ENCODE measurements at regions not wholly inside any gene's neighbourhood (a gene's known extent, or its start where the extent isn't known, plus 50 kb on each side); places are given as distances from the start of the nearest gene placed in this dataset.
A peak's percentile ranks its signal among the peaks of the same experiment; 100 is the strongest.

DNA sequence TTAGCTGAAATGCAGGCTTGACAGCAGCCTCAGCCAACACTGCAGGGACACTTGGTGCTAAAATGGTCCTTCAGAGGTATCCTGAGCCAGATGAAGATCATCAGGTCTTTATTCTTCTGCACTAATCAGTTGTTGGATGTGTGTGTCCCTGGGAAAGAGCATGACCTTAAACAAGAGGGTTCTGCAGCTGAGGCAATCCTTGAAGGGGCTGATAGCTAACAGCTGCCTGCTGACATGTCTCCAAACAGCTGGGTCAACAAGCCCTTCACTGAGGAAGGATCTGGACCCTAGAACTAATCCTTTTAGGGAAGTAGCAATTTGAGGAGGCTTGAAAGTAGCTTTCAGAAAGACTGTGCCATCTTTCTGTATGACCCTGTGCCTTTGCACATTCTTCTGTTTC is 376.3 kb upstream of the ACTBL2 start:
- Histone ChIP-seq H2BK15ac (ENCODE audit: low read length) (no peak overlapping the region), H3K4ac (ENCODE audit: low read length) (no peak overlapping the region), H2BK12ac (ENCODE audit: low read length) (no peak overlapping the region), H3K4me1 (ENCODE audit: control insufficient read depth in 2 of 2, insufficient read depth in 1 of 2, low read depth in 1 of 2, low read length in 2 of 2) (peaks cover 2% of the 10 kb centered on the region in 2 donors), H4K8ac (ENCODE audit: low read depth, low read length) (no peak overlapping the region), H3K9me3 (replicated peaks in 1 of 2; ENCODE audit: control insufficient read depth in 2 of 2, insufficient read depth in 1 of 2, low read depth in 1 of 2, low read length in 2 of 2) (no peaks in the 10 kb centered on the region), H3K4me3 (ENCODE audit: low read length in 2 of 2) (no peak overlapping the region), H3K23ac (ENCODE audit: low read depth, low read length, poor library complexity) (no peak overlapping the region), H3K18ac (ENCODE audit: low read length) (no peak overlapping the region), H3K14ac (ENCODE audit: low read length) (no peak overlapping the region), H3K36me3 (replicated peaks in 1 of 2; ENCODE audit: control insufficient read depth in 2 of 2, insufficient read depth in 2 of 2, low read length in 2 of 2) (no peaks in the 10 kb centered on the region), H2AK5ac (ENCODE audit: low read depth, low read length) (no peak overlapping the region), H2AFZ (ENCODE audit: low read length) (no peak overlapping the region), H3K9ac (ENCODE audit: low read depth, low read length, poor library complexity) (no peak overlapping the region), H3K4me2 (ENCODE audit: insufficient read depth, low read length, poor library complexity, severe bottlenecking) (no peak overlapping the region), H3K27ac (replicated peaks; ENCODE audit: low read length) (no peak overlapping the region), H4K91ac (ENCODE audit: low read depth, low read length, poor library complexity) (no peak overlapping the region), H2BK120ac (ENCODE audit: low read depth, low read length) (no peak overlapping the region), H3K79me1 (ENCODE audit: low read depth, low read length) (no peaks in the 10 kb centered on the region), H2BK5ac (ENCODE audit: low read length) (no peak overlapping the region), H3K27me3 (ENCODE audit: control insufficient read depth in 3 of 3, insufficient read depth in 3 of 3, low read depth in 1 of 3, low read length in 3 of 3) (no peaks in the 10 kb centered on the region)
- DNase-seq (ENCODE audit: low spot score) = no peak

DNA sequence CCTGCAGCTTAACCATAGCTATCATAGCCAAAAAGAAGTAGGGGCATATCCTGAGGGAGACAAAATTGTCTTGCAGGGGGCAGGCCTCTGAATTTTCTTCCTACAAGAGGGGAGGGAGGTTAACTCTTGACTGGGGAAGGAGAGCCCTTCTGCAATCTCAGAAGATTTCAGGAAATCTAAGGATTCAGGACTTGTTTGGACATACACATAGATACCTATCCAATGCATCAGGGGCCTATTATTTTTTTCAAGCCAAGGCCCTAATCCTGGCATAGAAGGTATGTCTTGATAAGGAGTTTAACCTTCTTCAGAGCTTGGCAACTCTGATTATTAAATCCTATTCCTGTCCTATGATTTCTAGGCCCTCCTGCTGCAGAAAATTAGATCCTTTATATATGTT is 375.1 kb upstream of the ACTBL2 start:
- Histone ChIP-seq H3K18ac (ENCODE audit: low read length) (no peak overlapping the region), H2BK5ac (ENCODE audit: low read length) (no peak overlapping the region), H3K4me3 (ENCODE audit: low read length in 2 of 2) (no peak overlapping the region), H2BK120ac (ENCODE audit: low read depth, low read length) (no peak overlapping the region), H3K36me3 (replicated peaks in 1 of 2; ENCODE audit: control insufficient read depth in 2 of 2, insufficient read depth in 2 of 2, low read length in 2 of 2) (no peaks in the 10 kb centered on the region), H3K27me3 (ENCODE audit: control insufficient read depth in 3 of 3, insufficient read depth in 3 of 3, low read depth in 1 of 3, low read length in 3 of 3) (no peaks in the 10 kb centered on the region), H3K79me1 (ENCODE audit: low read depth, low read length) (no peaks in the 10 kb centered on the region), H3K9ac (ENCODE audit: low read depth, low read length, poor library complexity) (no peak overlapping the region), H3K23ac (ENCODE audit: low read depth, low read length, poor library complexity) (no peak overlapping the region), H2BK12ac (ENCODE audit: low read length) (no peak overlapping the region), H3K4ac (ENCODE audit: low read length) (no peak overlapping the region), H3K4me1 (ENCODE audit: control insufficient read depth in 2 of 2, insufficient read depth in 1 of 2, low read depth in 1 of 2, low read length in 2 of 2) (peaks cover 2% of the 10 kb centered on the region in 2 donors), H3K4me2 (ENCODE audit: insufficient read depth, low read length, poor library complexity, severe bottlenecking) (no peak overlapping the region), H2BK15ac (ENCODE audit: low read length) (no peak overlapping the region), H4K8ac (ENCODE audit: low read depth, low read length) (no peak overlapping the region), H2AK5ac (ENCODE audit: low read depth, low read length) (no peak overlapping the region), H2AFZ (ENCODE audit: low read length) (no peak overlapping the region), H3K9me3 (replicated peaks in 1 of 2; ENCODE audit: control insufficient read depth in 2 of 2, insufficient read depth in 1 of 2, low read depth in 1 of 2, low read length in 2 of 2) (no peaks in the 10 kb centered on the region), H4K91ac (ENCODE audit: low read depth, low read length, poor library complexity) (no peak overlapping the region), H3K27ac (replicated peaks; ENCODE audit: low read length) (no peak overlapping the region), H3K14ac (ENCODE audit: low read length) (no peak overlapping the region)
- no peak for DNase-seq (ENCODE audit: low spot score)

DNA sequence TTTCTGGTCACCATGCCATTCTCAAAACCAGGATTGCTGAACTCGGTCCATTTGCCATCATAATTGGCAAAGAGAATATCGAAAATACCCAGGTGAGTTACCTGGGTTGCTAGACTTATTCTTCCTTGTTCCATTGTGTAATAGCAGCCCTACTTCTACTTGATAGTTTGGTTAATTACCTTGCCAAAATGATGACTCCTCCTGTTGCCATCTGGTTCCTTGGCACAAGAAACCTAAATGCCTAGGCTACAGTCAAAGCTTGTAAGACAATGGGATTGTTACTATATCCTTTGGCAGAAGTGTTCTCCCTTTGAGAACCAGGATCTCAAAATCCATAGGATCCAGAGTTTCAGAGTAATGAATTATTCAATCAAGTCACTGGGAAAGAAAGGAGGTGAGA is 373.2 kb upstream of the ACTBL2 start:
- H3K27me3 ChIP-seq (ENCODE audit: control insufficient read depth in 3 of 3, insufficient read depth in 3 of 3, low read depth in 1 of 3, low read length in 3 of 3) = no peaks in the 10 kb centered on the region
- H3K79me1 ChIP-seq (ENCODE audit: low read depth, low read length) = no peaks in the 10 kb centered on the region
- H2BK5ac ChIP-seq (ENCODE audit: low read length) = no peak overlapping the region
- H3K9me3 ChIP-seq (replicated peaks in 1 of 2; ENCODE audit: control insufficient read depth in 2 of 2, insufficient read depth in 1 of 2, low read depth in 1 of 2, low read length in 2 of 2) = no peaks in the 10 kb centered on the region
- no peak overlapping the region for H3K14ac ChIP-seq (ENCODE audit: low read length)
- no peak for DNase-seq (ENCODE audit: low spot score)
- no CpG with 5 or more reads among the region's 2 CpGs for WGBS, 2 donors (ENCODE audit: extremely low coverage in 2 of 2, insufficient read length in 2 of 2, insufficient replicate concordance in 1 of 2)
- H3K4me1 ChIP-seq (ENCODE audit: control insufficient read depth in 2 of 2, insufficient read depth in 1 of 2, low read depth in 1 of 2, low read length in 2 of 2) = peaks cover 2% of the 10 kb centered on the region in 2 donors
- no peak overlapping the region for H3K23ac ChIP-seq (ENCODE audit: low read depth, low read length, poor library complexity)
- H3K18ac ChIP-seq (ENCODE audit: low read length) = no peak overlapping the region
- no peak overlapping the region for H2BK120ac ChIP-seq (ENCODE audit: low read depth, low read length)
- no peak overlapping the region for H3K4me2 ChIP-seq (ENCODE audit: insufficient read depth, low read length, poor library complexity, severe bottlenecking)
- no peak overlapping the region for H3K27ac ChIP-seq (replicated peaks; ENCODE audit: low read length)
- no peak overlapping the region for H2AFZ ChIP-seq (ENCODE audit: low read length)
- H3K4ac ChIP-seq (ENCODE audit: low read length) = no peak overlapping the region
- H2AK5ac ChIP-seq (ENCODE audit: low read depth, low read length) = no peak overlapping the region
- H4K91ac ChIP-seq (ENCODE audit: low read depth, low read length, poor library complexity) = no peak overlapping the region
- H3K36me3 ChIP-seq (replicated peaks in 1 of 2; ENCODE audit: control insufficient read depth in 2 of 2, insufficient read depth in 2 of 2, low read length in 2 of 2) = no peaks in the 10 kb centered on the region
- H2BK12ac ChIP-seq (ENCODE audit: low read length) = no peak overlapping the region
- no peak overlapping the region for H4K8ac ChIP-seq (ENCODE audit: low read depth, low read length)
- H3K4me3 ChIP-seq (ENCODE audit: low read length in 2 of 2) = no peak overlapping the region
- H3K9ac ChIP-seq (ENCODE audit: low read depth, low read length, poor library complexity) = no peak overlapping the region
- H2BK15ac ChIP-seq (ENCODE audit: low read length) = no peak overlapping the region

DNA sequence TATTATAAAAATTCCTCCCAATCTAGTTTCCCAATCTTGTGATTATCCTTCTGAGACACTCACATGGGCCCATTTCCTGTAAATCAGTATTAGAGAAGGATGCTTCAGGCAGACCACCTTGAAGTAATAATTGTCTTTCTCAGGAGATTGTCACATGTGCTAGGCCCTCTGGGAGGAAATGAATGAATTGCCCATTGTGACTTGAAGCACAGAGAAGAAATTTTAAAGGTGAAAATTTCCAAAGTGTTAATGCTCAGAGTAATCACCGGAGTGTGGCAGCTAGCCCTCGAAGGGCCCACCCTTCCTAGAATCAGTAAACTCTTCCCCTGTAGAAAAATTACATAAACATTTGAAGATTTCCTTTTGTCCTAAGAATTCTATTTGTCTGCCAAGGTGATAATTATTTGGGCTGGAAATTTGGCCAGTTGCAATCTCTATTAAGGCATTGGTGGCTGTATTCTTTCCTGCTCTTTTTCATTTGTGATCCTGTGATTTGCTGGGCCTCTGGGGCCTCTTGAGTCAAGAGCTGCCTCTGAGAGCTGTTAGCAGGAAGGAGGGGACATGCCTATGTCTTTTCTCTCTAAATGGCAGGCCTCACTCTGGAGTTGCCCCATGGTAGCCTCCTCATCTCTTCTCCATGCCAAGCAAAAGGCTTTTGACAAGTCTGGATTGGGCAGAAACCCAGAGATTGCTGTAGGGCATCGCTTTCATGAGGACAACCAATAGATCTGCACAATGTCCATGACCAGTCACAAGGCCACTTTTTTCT is 371.5 kb upstream of the ACTBL2 start:
- H3K27ac ChIP-seq (replicated peaks; ENCODE audit: low read length) = no peak overlapping the region
- H3K9ac ChIP-seq (ENCODE audit: low read depth, low read length, poor library complexity) = no peak overlapping the region
- no peaks in the 10 kb centered on the region for H3K27me3 ChIP-seq (ENCODE audit: control insufficient read depth in 3 of 3, insufficient read depth in 3 of 3, low read depth in 1 of 3, low read length in 3 of 3)
- no peak overlapping the region for H3K4ac ChIP-seq (ENCODE audit: low read length)
- H2AFZ ChIP-seq (ENCODE audit: low read length) = peak overlapping the region; percentile 68
- H3K23ac ChIP-seq (ENCODE audit: low read depth, low read length, poor library complexity) = no peak overlapping the region
- no peaks in the 10 kb centered on the region for H3K9me3 ChIP-seq (replicated peaks in 1 of 2; ENCODE audit: control insufficient read depth in 2 of 2, insufficient read depth in 1 of 2, low read depth in 1 of 2, low read length in 2 of 2)
- H2AK5ac ChIP-seq (ENCODE audit: low read depth, low read length) = no peak overlapping the region
- no peak overlapping the region for H4K8ac ChIP-seq (ENCODE audit: low read depth, low read length)
- WGBS, 2 donors (ENCODE audit: extremely low coverage in 2 of 2, insufficient read length in 2 of 2, insufficient replicate concordance in 1 of 2) = no CpG with 5 or more reads among the region's 3 CpGs
- H3K36me3 ChIP-seq (replicated peaks in 1 of 2; ENCODE audit: control insufficient read depth in 2 of 2, insufficient read depth in 2 of 2, low read length in 2 of 2) = no peaks in the 10 kb centered on the region
- H3K4me1 ChIP-seq (ENCODE audit: control insufficient read depth in 2 of 2, insufficient read depth in 1 of 2, low read depth in 1 of 2, low read length in 2 of 2) = peaks cover 2% of the 10 kb centered on the region in 2 donors
- H3K4me3 ChIP-seq (ENCODE audit: low read length in 2 of 2) = no peak overlapping the region
- H2BK120ac ChIP-seq (ENCODE audit: low read depth, low read length) = no peak overlapping the region
- H2BK12ac ChIP-seq (ENCODE audit: low read length) = no peak overlapping the region
- no peak overlapping the region for H2BK15ac ChIP-seq (ENCODE audit: low read length)
- no peak overlapping the region for H4K91ac ChIP-seq (ENCODE audit: low read depth, low read length, poor library complexity)
- no peak for DNase-seq (ENCODE audit: low spot score)
- no peak overlapping the region for H2BK5ac ChIP-seq (ENCODE audit: low read length)
- H3K79me1 ChIP-seq (ENCODE audit: low read depth, low read length) = no peaks in the 10 kb centered on the region
- H3K18ac ChIP-seq (ENCODE audit: low read length) = peak overlapping the region; percentile 5
- no peak overlapping the region for H3K14ac ChIP-seq (ENCODE audit: low read length)
- H3K4me2 ChIP-seq (ENCODE audit: insufficient read depth, low read length, poor library complexity, severe bottlenecking) = no peak overlapping the region

Measured in neuronal stem cell (in vitro differentiated cells).